Body of pancreas (tissue), 4 donors: ENCODE measurements at regions not wholly inside any gene's neighbourhood (a gene's known extent, or its start where the extent isn't known, plus 50 kb on each side); places are given as distances from the start of the nearest gene placed in this dataset.
"Not testable (repeated sequence)": the region's sequence is repeated elsewhere in the genome, so short reads cannot be mapped to it uniquely, and the experiment has no call there.

Source experiments
- ATAC-seq: fragments of 150-250 bp; one replicate; pipeline ENCODE4 v1.9.1; 2016
- DNase-seq, 4 donors: peaks; one replicate each; pipeline ENCODE4 v3.0.0-alpha.2; 2019
- H3K27ac ChIP-seq, 4 donors: fragments of 200-600 bp; sonication (generic); 1 replicate in 3 of 4; 2 replicates in 1 of 4; pipeline versions ENCODE4 v1.5.1 to v1.6.1; 2016 to 2019; ENCODE audit warnings: mild to moderate bottlenecking in 1 of 4, mixed read lengths in 1 of 4, moderate library complexity in 1 of 4
- H3K27me3 ChIP-seq, 2 donors: fragments of 200-600 bp; sonication (generic); one replicate each; pipeline ENCODE4 v1.6.0; 2016; ENCODE audit warnings: mild to moderate bottlenecking in 1 of 2
- H3K36me3 ChIP-seq, 2 donors: fragments of 200-600 bp; sonication (generic); replicated peaks in 1 of 2; 2 replicates each; pipeline ENCODE4 v1.5.1; 2016; ENCODE audit warnings: low read depth in 2 of 2; ENCODE audit not compliant: insufficient read depth in 1 of 2
- H3K4me1 ChIP-seq: fragments of 200-600 bp; sonication (generic); one replicate; pipeline ENCODE4 v1.6.0; 2016
- H3K4me3 ChIP-seq, 2 donors: fragments of 200-600 bp; sonication (generic); 1 replicate in 1 of 2; 2 replicates in 1 of 2; pipeline ENCODE4 v1.5.1; 2016 to 2019
- H3K9me3 ChIP-seq, 3 donors: fragments of 200-600 bp; sonication (generic); 1 replicate in 2 of 3; 2 replicates in 1 of 3; pipeline ENCODE4 v1.5.1; 2016
- CTCF ChIP-seq, 7 experiments: fragments of 450-650 bp in 4 of 7; fragments of 200-600 bp in 3 of 7; sonication (generic) in 3 of 7; IDR thresholded peaks; one replicate each; pipeline ENCODE4 v1.5.1; 2016 to 2019; ENCODE audit warnings: antibody characterized with exemption in 7 of 7
- POLR2A ChIP-seq, 3 donors: fragments of 450-650 bp; IDR thresholded peaks; one replicate each; pipeline ENCODE4 v1.6.1; 2016; ENCODE audit warnings: antibody characterized with exemption in 3 of 3, mild to moderate bottlenecking in 2 of 3
- WGBS, 2 donors: methylation state at CpG; one replicate each; pipeline ENCODE4 v1.1.5; 2017; 5-methylcytosine and 5-hydroxymethylcytosine counted together
- intact Hi-C: fragments of 100-400 bp; cut with DNase I; formaldehyde crosslinking; loops from one replicate; pipeline ENCODE4 v1.15.1; 2023

DNA sequence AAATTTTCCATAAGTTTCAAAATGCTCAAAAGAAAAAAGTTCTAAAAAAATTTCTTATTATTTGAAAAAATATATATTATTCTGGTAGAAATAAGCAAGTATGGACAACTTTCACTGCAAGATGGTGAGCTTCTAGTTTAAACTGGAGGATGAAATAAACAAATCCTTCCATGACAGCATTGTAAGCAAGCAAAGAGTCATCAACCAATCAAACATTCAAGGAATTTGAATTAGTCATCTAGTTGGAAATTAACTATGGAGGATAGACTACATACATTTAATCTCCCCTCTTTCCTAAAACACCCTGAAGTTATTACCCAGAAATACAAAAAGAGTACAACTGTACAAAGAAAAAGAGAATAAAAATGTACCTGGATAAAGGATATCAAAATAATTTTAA is 51.0 kb upstream of the IRX5 start:
- H3K4me1 ChIP-seq, result no peaks in the 10 kb centered on the region
- no peak overlapping the region for H3K4me3 ChIP-seq
- no peak for TF ChIP-seq POLR2A (IDR thresholded peaks at IDR 0.05)
- TF ChIP-seq CTCF (IDR thresholded peaks at IDR 0.05), result no peak
- H3K9me3 ChIP-seq, result no peaks in the 10 kb centered on the region
- H3K27ac ChIP-seq, result no peak overlapping the region
- no peak for ATAC-seq
- no peak for DNase-seq
- no peaks in the 10 kb centered on the region for H3K36me3 ChIP-seq
- intact Hi-C loops, result no loop called here
- H3K27me3 ChIP-seq, result no peaks in the 10 kb centered on the region

GRCh38 chr16:54878301-54878700 is 52.4 kb upstream of the IRX5 start:
- no peak for DNase-seq
- no peak for ATAC-seq
- Histone ChIP-seq H3K27ac (no peak overlapping the region), H3K4me3 (no peak overlapping the region), H3K4me1 (no peaks in the 10 kb centered on the region), H3K27me3 (no peaks in the 10 kb centered on the region), H3K36me3 (no peaks in the 10 kb centered on the region), H3K9me3 (no peaks in the 10 kb centered on the region)
- intact Hi-C loops, result no loop called here
- no peak for TF ChIP-seq CTCF (IDR thresholded peaks at IDR 0.05)
- no peak for TF ChIP-seq POLR2A (IDR thresholded peaks at IDR 0.05)
- WGBS, 2 donors, result 32 to 52% methylated on average over 1 of the region's 1 CpG

DNA sequence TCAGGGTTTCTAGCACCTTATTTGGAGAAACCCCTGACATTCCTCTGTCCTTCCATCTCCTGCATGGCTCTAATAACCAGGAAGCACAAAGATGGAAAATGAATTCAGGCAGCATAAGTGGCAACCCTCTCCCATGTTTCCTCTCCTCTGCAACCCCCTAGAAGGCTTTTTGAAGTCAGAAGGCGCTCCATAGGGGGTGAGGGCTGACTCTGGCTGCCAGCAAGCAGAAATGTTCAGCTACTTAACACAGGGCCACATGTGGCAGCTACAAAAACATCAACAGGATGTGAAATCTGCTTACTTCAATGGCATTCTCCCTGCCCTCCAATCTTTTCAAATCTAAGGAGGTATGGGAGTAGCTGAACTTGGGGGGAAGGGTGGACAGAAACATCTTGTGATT is 55.2 kb upstream of the IRX5 start:
- H3K4me1 ChIP-seq, result no peaks in the 10 kb centered on the region
- no peaks in the 10 kb centered on the region for H3K9me3 ChIP-seq
- intact Hi-C loops, result no loop called here
- no peak overlapping the region for H3K27ac ChIP-seq
- no peak overlapping the region for H3K4me3 ChIP-seq
- H3K27me3 ChIP-seq, result no peaks in the 10 kb centered on the region
- DNase-seq, result no peak
- H3K36me3 ChIP-seq, result no peaks in the 10 kb centered on the region
- ATAC-seq, result no peak
- WGBS, 2 donors, result 72 to 100% methylated on average over 1 of the region's 1 CpG
- TF ChIP-seq CTCF (IDR thresholded peaks at IDR 0.05) (no peak), POLR2A (IDR thresholded peaks at IDR 0.05) (no peak)

GRCh38 chr16:54873716-54874373 is 56.8 kb upstream of the IRX5 start:
- WGBS, 2 donors, result 73 to 77% methylated on average over 12 of the region's 12 CpGs
- H3K4me3 ChIP-seq, intact Hi-C loops, H3K36me3 ChIP-seq, H3K9me3 ChIP-seq, H3K27ac ChIP-seq, H3K4me1 ChIP-seq, DNase-seq, ATAC-seq, H3K27me3 ChIP-seq: not testable (repeated sequence)

DNA sequence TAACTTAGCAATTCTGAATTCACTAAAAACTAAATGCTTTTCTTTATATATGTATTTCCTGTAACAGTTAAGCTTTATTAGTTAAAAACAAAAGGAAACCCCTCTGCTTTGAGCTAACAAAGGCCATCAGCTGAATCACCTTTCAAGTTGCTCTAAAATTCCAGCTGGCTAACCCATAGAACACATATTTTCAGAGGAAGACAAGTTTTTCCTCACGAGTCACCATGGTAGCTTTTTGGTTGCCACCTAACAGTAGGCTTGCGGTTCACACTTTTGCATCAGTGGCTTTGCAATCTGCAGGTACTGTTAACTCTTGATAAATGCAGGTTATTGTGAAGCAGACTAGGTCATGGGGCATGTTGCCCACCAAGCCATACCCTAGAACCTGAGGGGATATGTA is 57.6 kb upstream of the IRX5 start:
- Histone ChIP-seq H3K4me3 (no peak overlapping the region), H3K4me1 (no peaks in the 10 kb centered on the region), H3K27ac (no peak overlapping the region), H3K9me3 (no peaks in the 10 kb centered on the region), H3K27me3 (no peaks in the 10 kb centered on the region), H3K36me3 (no peaks in the 10 kb centered on the region)
- no peak for TF ChIP-seq POLR2A (IDR thresholded peaks at IDR 0.05)
- TF ChIP-seq CTCF (IDR thresholded peaks at IDR 0.05), result no peak
- ATAC-seq (no peak), DNase-seq (no peak)
- intact Hi-C loops, result no loop called here
- 70 to 85% methylated on average over 2 of the region's 2 CpGs for WGBS, 2 donors
